GM23338 (cell line): ENCODE measurements at regions not wholly inside any gene's neighbourhood (a gene's known extent, or its start where the extent isn't known, plus 50 kb on each side); places are given as distances from the start of the nearest gene placed in this dataset.

ENCODE experiments used
- ATAC-seq: fragments of 200-7000 bp; cut with Tn5 transposase; 3 replicates; pipeline ENCODE4 v1.9.1; 2020
- DNase-seq: peaks from one replicate; pipeline ENCODE4 v3.0.0-alpha.2; 2015; ENCODE audit warnings: low spot score
- H2AFZ ChIP-seq: fragments of 200-600 bp; sonication (generic); 2 replicates; pipeline ENCODE4 v1.8.0; 2016; ENCODE audit warnings: antibody characterized with exemption, mild to moderate bottlenecking, moderate library complexity
- H3F3A ChIP-seq: fragments of 200-600 bp; sonication (generic); replicated peaks from 2 replicates; pipeline ENCODE4 v1.8.0; 2017; ENCODE audit warnings: antibody characterized with exemption, mixed run types, low read depth
- H3K27ac ChIP-seq: fragments of 200-600 bp; sonication (generic); 2 replicates; pipeline ENCODE4 v1.6.1; 2016; ENCODE audit warnings: low read depth
- H3K27me3 ChIP-seq: fragments of 200-600 bp; sonication (generic); 2 replicates; pipeline ENCODE4 v1.8.0; 2016; ENCODE audit warnings: mild to moderate bottlenecking, mixed run types, moderate library complexity; ENCODE audit not compliant: insufficient read depth
- H3K36me3 ChIP-seq: fragments of 200-600 bp; sonication (generic); 2 replicates; pipeline ENCODE4 v1.8.0; 2016; ENCODE audit warnings: mild to moderate bottlenecking; ENCODE audit not compliant: insufficient read depth
- H3K4me1 ChIP-seq: fragments of 200-600 bp; sonication (generic); 2 replicates; pipeline ENCODE4 v1.8.0; 2016; ENCODE audit warnings: mild to moderate bottlenecking, moderate library complexity; ENCODE audit not compliant: insufficient read depth
- H3K4me2 ChIP-seq: fragments of 200-600 bp; sonication (generic); 2 replicates; pipeline ENCODE4 v1.7.1; 2017; ENCODE audit warnings: mixed run types
- H3K4me3 ChIP-seq: fragments of 200-600 bp; sonication (generic); 2 replicates; pipeline ENCODE4 v1.6.1; 2016; ENCODE audit warnings: mixed run types
- H3K79me2 ChIP-seq: fragments of 200-600 bp; sonication (generic); replicated peaks from 2 replicates; pipeline ENCODE4 v1.8.0; 2017; ENCODE audit warnings: mild to moderate bottlenecking; ENCODE audit not compliant: insufficient read depth
- H3K9me2 ChIP-seq: fragments of 200-600 bp; sonication (generic); 2 replicates; pipeline ENCODE4 v1.8.0; 2017; ENCODE audit not compliant: insufficient read depth
- H4K20me1 ChIP-seq: fragments of 200-600 bp; sonication (generic); replicated peaks from 2 replicates; pipeline ENCODE4 v1.8.0; 2017; ENCODE audit warnings: mild to moderate bottlenecking; ENCODE audit not compliant: insufficient read depth
- H3K27ac Mint-ChIP-seq: 2 replicates; pipeline ENCODE4 v1.8.0; 2020; ENCODE audit warnings: inconsistent platforms, mild to moderate bottlenecking, moderate library complexity, mixed read lengths
- H3K27me3 Mint-ChIP-seq: 3 replicates; pipeline ENCODE4 v1.8.0; 2022; ENCODE audit warnings: low read depth, mild to moderate bottlenecking, moderate library complexity, mixed read lengths, inconsistent platforms; ENCODE audit not compliant: insufficient read depth, poor library complexity
- H3K36me3 Mint-ChIP-seq: 3 replicates; pipeline ENCODE4 v1.8.0; 2021; ENCODE audit warnings: low read depth, mild to moderate bottlenecking, inconsistent platforms, moderate library complexity, mixed read lengths
- H3K4me1 Mint-ChIP-seq: 3 replicates; pipeline ENCODE4 v1.8.0; 2020; ENCODE audit warnings: mild to moderate bottlenecking, inconsistent platforms, mixed read lengths
- H3K4me3 Mint-ChIP-seq: 3 replicates; pipeline ENCODE4 v1.8.0; 2021; ENCODE audit warnings: moderate library complexity, mild to moderate bottlenecking, inconsistent platforms, mixed read lengths
- H3K9me3 Mint-ChIP-seq: 3 replicates; pipeline ENCODE4 v1.8.0; 2020; ENCODE audit warnings: moderate library complexity, mild to moderate bottlenecking, inconsistent platforms, mixed read lengths
- ETS1 ChIP-seq: IDR thresholded peaks from 2 replicates; pipeline ENCODE4 v1.6.1; 2016; ENCODE audit warnings: antibody characterized with exemption
- EZH2 ChIP-seq: fragments of 200-600 bp; sonication (generic); IDR thresholded peaks from one replicate; pipeline ENCODE4 v1.8.0; 2017; ENCODE audit warnings: antibody characterized with exemption, mild to moderate bottlenecking, low read depth; ENCODE audit not compliant: unreplicated experiment
- EZH2phosphoT487 ChIP-seq: fragments of 200-600 bp; sonication (generic); IDR thresholded peaks from one replicate; pipeline ENCODE4 v1.8.1; 2018; ENCODE audit warnings: antibody characterized with exemption; ENCODE audit not compliant: unreplicated experiment
- JUNB ChIP-seq: IDR thresholded peaks from one replicate; pipeline ENCODE4 v1.6.1; 2016; ENCODE audit warnings: antibody characterized with exemption; ENCODE audit not compliant: unreplicated experiment
- NANOG ChIP-seq: IDR thresholded peaks from 2 replicates; pipeline ENCODE4 v1.6.1; 2016; ENCODE audit warnings: antibody characterized with exemption, borderline replicate concordance
- REST ChIP-seq: IDR thresholded peaks from one replicate; pipeline ENCODE4 v1.6.1; 2018; ENCODE audit warnings: antibody characterized with exemption; ENCODE audit not compliant: unreplicated experiment
- ZNF114 ChIP-seq: fragments of 250-450 bp; sonication (Bioruptor Pico); IDR thresholded peaks from 2 replicates; pipeline ENCODE4 v1.5.0; 2020; ENCODE audit warnings: mild to moderate bottlenecking, moderate library complexity
- ZNF331 ChIP-seq: fragments of 250-450 bp; sonication (Bioruptor Pico); IDR thresholded peaks from 2 replicates; pipeline ENCODE4 v1.5.0; 2020; ENCODE audit warnings: low read depth, mild to moderate bottlenecking, moderate library complexity

GRCh38 chr7:42457663-42458062, 220.7 kb upstream of the GLI3 start:
- H3K27me3 Mint-ChIP-seq: peaks cover 4% of the 10 kb centered on the region
- H3K4me1 Mint-ChIP-seq: no peaks in the 10 kb centered on the region
- Histone ChIP-seq H2AFZ (no peak overlapping the region), H3K27ac (no peak overlapping the region), H3K36me3 (no peaks in the 10 kb centered on the region), H3K4me2 (no peak overlapping the region), H3K4me3 (no peak overlapping the region), H4K20me1 (no peaks in the 10 kb centered on the region), H3K27me3 (no peaks in the 10 kb centered on the region), H3K9me2 (peaks cover 3% of the 10 kb centered on the region; the same call in 1 of the 2 replicates), H3K79me2 (no peaks in the 10 kb centered on the region), H3F3A (no peaks in the 10 kb centered on the region), H3K4me1 (no peaks in the 10 kb centered on the region)
- H3K36me3 Mint-ChIP-seq: no peaks in the 10 kb centered on the region
- ATAC-seq: no peak
- H3K4me3 Mint-ChIP-seq: no peak overlapping the region
- TF ChIP-seq EZH2phosphoT487 (no peak), NANOG (no peak), ETS1 (no peak), ZNF114 (CRISPR knock-in tag) (no peak), JUNB (no peak)
- H3K27ac Mint-ChIP-seq: no peak overlapping the region
- DNase-seq: no peak
- H3K9me3 Mint-ChIP-seq: no peaks in the 10 kb centered on the region; the same call in 2 of the 3 replicates

GRCh38 chr7:42456756-42457276, 219.8 kb upstream of the GLI3 start:
- no peak overlapping the region; the same call in 1 of the 2 replicates for H2AFZ ChIP-seq
- no peaks in the 10 kb centered on the region for H3K4me1 ChIP-seq
- Mint-ChIP-seq H3K27ac (no peak overlapping the region), H3K27me3 (peaks cover 4% of the 10 kb centered on the region), H3K4me1 (no peaks in the 10 kb centered on the region), H3K4me3 (no peak overlapping the region), H3K9me3 (no peaks in the 10 kb centered on the region; the same call in 2 of the 3 replicates), H3K36me3 (no peaks in the 10 kb centered on the region)
- no peak overlapping the region for H3K4me2 ChIP-seq
- no peaks in the 10 kb centered on the region for H3K79me2 ChIP-seq
- DNase-seq (no peak), ATAC-seq (no peak)
- H3K27ac ChIP-seq: no peak overlapping the region
- TF ChIP-seq ZNF331 (no peak), NANOG (no peak), REST (no peak), EZH2 (no peak), ZNF114 (CRISPR knock-in tag) (no peak), EZH2phosphoT487 (no peak), JUNB (no peak)
- H3K4me3 ChIP-seq: no peak overlapping the region
- no peaks in the 10 kb centered on the region for H3F3A ChIP-seq
- no peaks in the 10 kb centered on the region for H4K20me1 ChIP-seq
- no peaks in the 10 kb centered on the region for H3K36me3 ChIP-seq
- no peaks in the 10 kb centered on the region for H3K9me2 ChIP-seq
- no peaks in the 10 kb centered on the region for H3K27me3 ChIP-seq
